GM19351 (cell line): ENCODE measurements at regions not wholly inside any gene's neighbourhood (a gene's known extent, or its start where the extent isn't known, plus 50 kb on each side); places are given as distances from the start of the nearest gene placed in this dataset.
A peak's percentile ranks its signal among the peaks of the same experiment; 100 is the strongest.

ENCODE experiments used
- ATAC-seq: cut with Tn5 transposase; IDR thresholded peaks from one replicate; pipeline ENCODE4 v1.9.1; 2021; ENCODE audit warnings: mild to moderate bottlenecking, moderate library complexity; ENCODE audit not compliant: unreplicated experiment

GRCh38 chr18:61222206-61222605 lies 111.0 kb upstream of the CDH20 start:
- no peak for ATAC-seq

GRCh38 chr18:61225336-61225735 lies 107.9 kb upstream of the CDH20 start:
- no peak for ATAC-seq

- no peak for ATAC-seq
These were observed 96.7 kb upstream of the CDH20 start for GRCh38 chr18:61236356-61237057.

GRCh38 chr18:61237529-61237928 lies 95.7 kb upstream of the CDH20 start:
- ATAC-seq = no peak

GRCh38 chr18:61239051-61239450 lies 94.2 kb upstream of the CDH20 start:
- no peak for ATAC-seq

- ATAC-seq = no peak
These were observed 91.9 kb upstream of the CDH20 start for GRCh38 chr18:61241260-61241853.

GRCh38 chr18:61244632-61245031 lies 88.6 kb upstream of the CDH20 start:
- ATAC-seq = no peak

GRCh38 chr18:61245276-61245675 lies 88.0 kb upstream of the CDH20 start:
- ATAC-seq = no peak

GRCh38 chr18:61248589-61248988 lies 84.6 kb upstream of the CDH20 start:
- peak; percentile 42 for ATAC-seq

- no peak for ATAC-seq
These were observed 76.9 kb upstream of the CDH20 start for GRCh38 chr18:61256291-61256690.

- no peak for ATAC-seq
These were observed 71.4 kb upstream of the CDH20 start for GRCh38 chr18:61261870-61262269.

GRCh38 chr18:61272793-61273192 lies 60.4 kb upstream of the CDH20 start:
- no peak for ATAC-seq

GRCh38 chr18:61273533-61273932 lies 59.7 kb upstream of the CDH20 start:
- ATAC-seq = no peak

- ATAC-seq = no peak
These were observed 58.7 kb upstream of the CDH20 start for GRCh38 chr18:61274416-61274960.

GRCh38 chr18:61277808-61278207 lies 55.4 kb upstream of the CDH20 start:
- no peak for ATAC-seq

GRCh38 chr18:61281431-61281830 lies 51.8 kb upstream of the CDH20 start:
- ATAC-seq = no peak

- ATAC-seq = no peak
These were observed 50.3 kb upstream of the CDH20 start for GRCh38 chr18:61282926-61283325.
